Naive thymus-derived CD4-positive, alpha-beta T cell (primary cell): ENCODE measurements at regions not wholly inside any gene's neighbourhood (a gene's known extent, or its start where the extent isn't known, plus 50 kb on each side); places are given as distances from the start of the nearest gene placed in this dataset.

Experiments
- ATAC-seq: fragments of 150-1000 bp; cut with Tn5 transposase; 2 replicates; pipeline ENCODE4 v1.10.0; 2021; ENCODE audit warnings: mild to moderate bottlenecking, moderate library complexity
- CTCF ChIA-PET: fragments of 350-600 bp; sonication (Branson Sonifier 250); formaldehyde crosslinking; loops from one replicate; lab custom pipeline; 2021; ENCODE audit warnings: antibody characterized with exemption; lab: Charles Lee
- POLR2A ChIA-PET: fragments of 350-600 bp; sonication (Branson Sonifier 250); formaldehyde crosslinking; loops from one replicate; lab custom pipeline; 2021; ENCODE audit warnings: antibody characterized with exemption, inconsistent platforms; lab: Charles Lee
- DNase-seq, 9 donors: peaks; one replicate each; pipeline versions ENCODE4 v3.0.0 to v3.0.0-alpha.2; 2020 to 2022; ENCODE audit warnings: mixed read lengths in 1 of 9
- H3K27ac ChIP-seq: one replicate; pipeline ENCODE4 v1.7.0; 2013; ENCODE audit warnings: mild to moderate bottlenecking, low read depth, low read length, moderate library complexity
- H3K27me3 ChIP-seq, 2 donors: one replicate each; pipeline ENCODE4 v1.7.0; 2013; ENCODE audit warnings: low read length in 2 of 2, mild to moderate bottlenecking in 2 of 2, moderate library complexity in 2 of 2; ENCODE audit not compliant: control insufficient read depth in 2 of 2, insufficient read depth in 2 of 2
- H3K36me3 ChIP-seq, 3 experiments: 1 replicate in 2 of 3; 2 replicates in 1 of 3; pipeline ENCODE4 v1.7.0; 2013; ENCODE audit warnings: low read length in 3 of 3, mild to moderate bottlenecking in 3 of 3, moderate library complexity in 1 of 3; ENCODE audit not compliant: insufficient read depth in 3 of 3, control insufficient read depth in 2 of 3
- H3K4me1 ChIP-seq, 2 donors: one replicate each; pipeline ENCODE4 v1.7.0; 2013; ENCODE audit warnings: low read length in 2 of 2, mild to moderate bottlenecking in 2 of 2, moderate library complexity in 1 of 2; ENCODE audit not compliant: control insufficient read depth in 2 of 2, insufficient read depth in 2 of 2
- H3K4me3 ChIP-seq: 2 replicates; pipeline ENCODE4 v1.7.0; 2013; ENCODE audit warnings: mild to moderate bottlenecking, low read length
- H3K9me3 ChIP-seq, 3 experiments: 1 replicate in 2 of 3; 2 replicates in 1 of 3; pipeline ENCODE4 v1.7.0; 2013; ENCODE audit warnings: low read length in 3 of 3; ENCODE audit not compliant: control insufficient read depth in 2 of 3
- H3K27ac Mint-ChIP-seq, 9 donors: one replicate each; pipeline ENCODE4 v1.8.0; 2020 to 2022; ENCODE audit warnings: mixed read lengths in 9 of 9, mild to moderate bottlenecking in 8 of 9, moderate library complexity in 5 of 9, inconsistent platforms in 2 of 9
- H3K27me3 Mint-ChIP-seq, 5 donors: one replicate each; pipeline ENCODE4 v1.8.0; 2021 to 2022; ENCODE audit warnings: mixed read lengths in 5 of 5, mild to moderate bottlenecking in 1 of 5
- H3K36me3 Mint-ChIP-seq, 5 donors: one replicate each; pipeline ENCODE4 v1.8.0; 2020 to 2022; ENCODE audit warnings: mixed read lengths in 5 of 5, mild to moderate bottlenecking in 3 of 5, inconsistent platforms in 1 of 5
- H3K4me1 Mint-ChIP-seq, 7 donors: one replicate each; pipeline ENCODE4 v1.8.0; 2020 to 2022; ENCODE audit warnings: mixed read lengths in 7 of 7, mild to moderate bottlenecking in 3 of 7, inconsistent platforms in 1 of 7
- H3K4me3 Mint-ChIP-seq, 10 donors: one replicate each; pipeline ENCODE4 v1.8.0; 2020 to 2022; ENCODE audit warnings: mild to moderate bottlenecking in 10 of 10, mixed read lengths in 10 of 10, moderate library complexity in 6 of 10, inconsistent platforms in 2 of 10
- H3K9me3 Mint-ChIP-seq, 11 donors: one replicate each; pipeline ENCODE4 v1.8.0; 2020 to 2022; ENCODE audit warnings: mixed read lengths in 11 of 11, mild to moderate bottlenecking in 4 of 11, inconsistent platforms in 1 of 11, moderate library complexity in 1 of 11
- intact Hi-C, 2 donors: fragments of 100-400 bp; cut with micrococcal nuclease; formaldehyde crosslinking; loops; one replicate each; pipeline ENCODE4 v1.15.1; 2023

GRCh38 chr2:37425408-37425807 lies 81.0 kb downstream of the QPCT start:
- intact Hi-C loops: no loop called here
- no peak overlapping the region for H3K27ac Mint-ChIP-seq
- no peak overlapping the region for H3K4me3 Mint-ChIP-seq
- ATAC-seq (no peak), DNase-seq (no peak)
- peaks cover 0 to 4% (median 0%) of the 10 kb centered on the region in 11 donors for H3K9me3 Mint-ChIP-seq
- CTCF ChIA-PET: interaction anchor here (0.6 to 2.1 kb wide), 3 partner anchors 10 to 759 kb away, joined by 3 to 9 read pairs (median 4); no protein-coding TSS in a partner anchor
- POLR2A ChIA-PET: interaction anchor here (0.9 kb wide), 1 partner anchor 399 kb away, joined by 3 read pairs; no protein-coding TSS in a partner anchor
- no peak overlapping the region for H3K4me3 ChIP-seq
- H3K27ac ChIP-seq: no peak overlapping the region
- H3K36me3 Mint-ChIP-seq: peaks cover 0 to 3% (median 0%) of the 10 kb centered on the region in 5 donors
- no peaks in the 10 kb centered on the region for H3K27me3 ChIP-seq
- H3K4me1 Mint-ChIP-seq: peaks cover 0 to 2% (median 0%) of the 10 kb centered on the region in 7 donors
- H3K36me3 ChIP-seq: no peaks in the 10 kb centered on the region
- no peaks in the 10 kb centered on the region for H3K4me1 ChIP-seq
- H3K27me3 Mint-ChIP-seq: peaks cover 0 to 3% (median 0%) of the 10 kb centered on the region in 5 donors
- no peaks in the 10 kb centered on the region for H3K9me3 ChIP-seq

GRCh38 chr2:37427241-37427640 lies 82.8 kb downstream of the QPCT start:
- peaks cover 0 to 7% (median 0%) of the 10 kb centered on the region in 11 donors for H3K9me3 Mint-ChIP-seq
- DNase-seq (no peak), ATAC-seq (no peak)
- peaks cover 0 to 3% (median 0%) of the 10 kb centered on the region in 5 donors for H3K36me3 Mint-ChIP-seq
- no peaks in the 10 kb centered on the region for H3K27me3 ChIP-seq
- H3K9me3 ChIP-seq: no peaks in the 10 kb centered on the region
- H3K4me3 ChIP-seq: no peak overlapping the region
- CTCF ChIA-PET: no interaction called here
- intact Hi-C loops: no loop called here
- H3K4me1 ChIP-seq: no peaks in the 10 kb centered on the region
- H3K27ac Mint-ChIP-seq: no peak overlapping the region
- POLR2A ChIA-PET: no interaction called here
- peaks cover 0 to 2% (median 0%) of the 10 kb centered on the region in 7 donors for H3K4me1 Mint-ChIP-seq
- H3K36me3 ChIP-seq: no peaks in the 10 kb centered on the region
- H3K4me3 Mint-ChIP-seq: no peak overlapping the region
- H3K27ac ChIP-seq: no peak overlapping the region
- peaks cover 0 to 15% (median 0%) of the 10 kb centered on the region in 5 donors for H3K27me3 Mint-ChIP-seq

DNA sequence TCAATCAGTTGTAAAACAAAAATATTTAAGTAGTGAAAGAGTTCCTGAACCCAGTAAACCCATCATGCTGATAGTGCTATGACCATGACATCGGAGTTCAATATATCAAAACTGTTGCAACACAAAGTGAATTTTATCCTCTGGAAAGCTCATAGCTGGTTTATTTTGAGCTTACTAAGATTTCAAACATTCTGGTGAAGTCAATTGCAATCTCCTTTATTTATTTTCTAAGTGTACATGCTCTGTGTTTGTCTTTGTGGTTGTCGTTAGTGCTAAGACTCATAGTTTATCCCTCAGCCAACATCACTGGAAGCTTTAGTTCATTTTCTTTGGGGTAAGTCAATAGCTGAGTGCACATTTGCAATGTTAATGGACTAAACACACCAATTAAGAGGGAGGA lies 91.9 kb downstream of the QPCT start:
- intact Hi-C loops: no loop called here
- CTCF ChIA-PET: interaction anchor here (1.1 to 1.3 kb wide), 2 partner anchors 19 to 396 kb away, joined by 3 read pairs; no protein-coding TSS in a partner anchor
- Mint-ChIP-seq H3K4me3 (no peak overlapping the region), H3K36me3 (peaks cover 0 to 2% (median 0%) of the 10 kb centered on the region in 5 donors), H3K9me3 (peaks cover 0 to 5% (median 0%) of the 10 kb centered on the region in 11 donors), H3K27ac (no peak overlapping the region), H3K4me1 (no peaks in the 10 kb centered on the region), H3K27me3 (peaks cover 0 to 40% (median 5%) of the 10 kb centered on the region in 5 donors)
- DNase-seq (no peak), ATAC-seq (no peak)
- H3K4me1 ChIP-seq: no peaks in the 10 kb centered on the region
- H3K4me3 ChIP-seq: no peak overlapping the region
- H3K9me3 ChIP-seq: no peaks in the 10 kb centered on the region
- no peak overlapping the region for H3K27ac ChIP-seq
- H3K36me3 ChIP-seq: no peaks in the 10 kb centered on the region
- POLR2A ChIA-PET: no interaction called here
- H3K27me3 ChIP-seq: no peaks in the 10 kb centered on the region

DNA sequence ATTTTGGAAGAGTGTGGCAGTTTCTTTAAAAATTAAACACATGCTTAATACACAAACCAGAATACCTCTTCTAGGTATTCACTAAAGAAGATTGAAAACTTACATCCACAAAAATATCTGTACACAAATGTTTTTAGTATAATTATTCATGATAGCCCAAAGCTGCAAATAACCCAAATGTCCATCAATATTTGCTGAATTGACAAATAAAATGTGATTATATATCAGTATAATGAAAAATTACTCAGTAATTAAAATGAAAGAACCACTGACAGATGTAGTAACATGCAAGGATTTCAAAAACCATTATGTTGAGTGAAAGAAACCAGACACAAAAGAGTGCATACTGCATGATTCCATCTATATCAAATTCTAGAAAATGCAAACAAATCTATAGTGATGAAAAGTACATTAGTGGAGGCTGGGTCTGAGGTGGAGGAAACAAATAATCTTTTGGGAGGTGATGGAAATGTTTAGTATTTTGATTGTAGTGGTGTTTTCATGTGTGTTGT lies 94.8 kb downstream of the QPCT start:
- intact Hi-C loops: no loop called here

DNA sequence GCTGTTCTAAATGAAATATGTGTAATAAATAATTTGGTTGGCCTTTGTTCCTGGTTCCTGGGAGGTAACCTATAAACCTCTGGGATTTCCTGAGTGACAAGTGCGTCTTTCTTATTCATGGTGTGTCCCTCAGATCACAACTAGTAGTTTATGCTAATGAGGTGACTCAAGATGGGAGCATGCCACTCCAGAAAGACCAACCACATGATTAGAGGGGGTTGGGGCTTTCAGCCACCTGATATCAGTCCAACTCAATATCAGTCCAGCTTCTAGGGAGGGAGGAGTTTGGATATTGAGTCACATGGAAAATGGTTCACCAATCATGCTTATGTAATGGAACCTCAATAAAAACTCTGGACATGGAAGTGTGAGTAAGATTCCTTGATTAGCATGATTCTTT lies 96.6 kb downstream of the QPCT start:
- Mint-ChIP-seq H3K4me1 (no peaks in the 10 kb centered on the region), H3K36me3 (peaks cover 0 to 6% (median 0%) of the 10 kb centered on the region in 5 donors), H3K27ac (peak overlapping the region in 1 of 9 donors; percentile 41), H3K4me3 (no peak overlapping the region), H3K9me3 (peaks cover 0 to 14% (median 2%) of the 10 kb centered on the region in 11 donors), H3K27me3 (peaks cover 0 to 29% (median 5%) of the 10 kb centered on the region in 5 donors)
- Histone ChIP-seq H3K27ac (no peak overlapping the region), H3K27me3 (peaks cover 2 to 3% of the 10 kb centered on the region in 2 donors), H3K4me1 (no peaks in the 10 kb centered on the region), H3K9me3 (no peaks in the 10 kb centered on the region), H3K4me3 (no peak overlapping the region), H3K36me3 (no peaks in the 10 kb centered on the region)
- no peak for ATAC-seq
- ChIA-PET POLR2A (interaction anchor here (1.3 kb wide), 1 partner anchor 9 kb away, joined by 3 read pairs; no protein-coding TSS in a partner anchor), CTCF (no interaction called here)
- intact Hi-C loops: no loop called here
- DNase-seq: no peak

More for the DNA sequence above, 94.8 kb downstream of the QPCT start:
- ChIA-PET POLR2A (interaction anchor here (0.6 kb wide), 1 partner anchor 1333 kb away, joined by 4 read pairs; no protein-coding TSS in a partner anchor), CTCF (no interaction called here)
- ATAC-seq (no peak), DNase-seq (no peak)
- Mint-ChIP-seq H3K36me3 (peaks cover 0 to 6% (median 0%) of the 10 kb centered on the region in 5 donors), H3K27me3 (peaks cover 0 to 29% (median 5%) of the 10 kb centered on the region in 5 donors), H3K4me1 (no peaks in the 10 kb centered on the region), H3K4me3 (no peak overlapping the region), H3K9me3 (peaks cover 0 to 14% (median 2%) of the 10 kb centered on the region in 11 donors), H3K27ac (no peak overlapping the region)
- no peak overlapping the region for H3K27ac ChIP-seq
- H3K4me1 ChIP-seq: no peaks in the 10 kb centered on the region
- H3K4me3 ChIP-seq: no peak overlapping the region
- H3K36me3 ChIP-seq: no peaks in the 10 kb centered on the region
- no peaks in the 10 kb centered on the region for H3K9me3 ChIP-seq
- H3K27me3 ChIP-seq: no peaks in the 10 kb centered on the region

DNA sequence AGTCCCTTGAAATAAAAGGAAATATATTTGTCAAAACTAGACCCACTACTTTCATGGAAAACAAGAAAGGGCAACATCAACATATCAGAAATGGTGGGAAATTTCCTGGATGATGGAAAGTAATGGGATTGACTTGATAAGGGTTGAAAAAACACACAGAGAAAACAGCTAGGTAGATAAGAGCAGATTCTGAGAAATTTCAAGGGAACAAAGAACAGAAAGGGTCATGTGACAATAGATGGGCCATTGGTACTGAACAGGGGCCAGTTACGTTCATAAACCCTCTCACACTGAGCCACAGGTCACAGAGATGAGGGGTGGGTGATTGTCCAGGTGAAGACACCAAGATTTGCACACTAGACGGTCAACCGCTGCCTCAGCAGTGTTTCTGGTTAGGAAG lies 98.7 kb downstream of the QPCT start:
- Histone ChIP-seq H3K9me3 (no peaks in the 10 kb centered on the region), H3K27ac (no peak overlapping the region), H3K36me3 (no peaks in the 10 kb centered on the region), H3K4me3 (no peak overlapping the region), H3K27me3 (peaks cover 2 to 3% of the 10 kb centered on the region in 2 donors), H3K4me1 (no peaks in the 10 kb centered on the region)
- ATAC-seq (no peak), DNase-seq (no peak)
- peaks cover 0 to 2% (median 0%) of the 10 kb centered on the region in 7 donors for H3K4me1 Mint-ChIP-seq
- H3K36me3 Mint-ChIP-seq: peaks cover 0 to 6% (median 0%) of the 10 kb centered on the region in 5 donors
- H3K27me3 Mint-ChIP-seq: peaks cover 0 to 18% (median 5%) of the 10 kb centered on the region in 5 donors
- ChIA-PET CTCF (no interaction called here), POLR2A (no interaction called here)
- H3K9me3 Mint-ChIP-seq: peaks cover 0 to 14% (median 0%) of the 10 kb centered on the region in 11 donors
- intact Hi-C loops: no loop called here
- H3K4me3 Mint-ChIP-seq: no peak overlapping the region
- no peak overlapping the region for H3K27ac Mint-ChIP-seq
